Suprapubic skin (tissue), 4 donors: ENCODE measurements at regions not wholly inside any gene's neighbourhood (a gene's known extent, or its start where the extent isn't known, plus 50 kb on each side); places are given as distances from the start of the nearest gene placed in this dataset.

Experiments used
- DNase-seq, 2 donors: peaks; one replicate each; pipeline ENCODE4 v3.0.0-alpha.2; 2019; ENCODE audit warnings: low spot score in 2 of 2
- H3K27ac ChIP-seq: fragments of 200-600 bp; sonication (generic); one replicate; pipeline ENCODE4 v1.5.1; 2019
- H3K27me3 ChIP-seq: fragments of 200-600 bp; sonication (generic); one replicate; pipeline ENCODE4 v1.5.1; 2019
- H3K36me3 ChIP-seq: fragments of 200-600 bp; sonication (generic); one replicate; pipeline ENCODE4 v1.5.1; 2019
- H3K4me1 ChIP-seq: fragments of 200-600 bp; sonication (generic); one replicate; pipeline ENCODE4 v1.5.1; 2019
- H3K4me3 ChIP-seq: fragments of 200-600 bp; sonication (generic); one replicate; pipeline ENCODE4 v1.5.1; 2019; ENCODE audit warnings: mild to moderate bottlenecking
- H3K9me3 ChIP-seq: fragments of 200-600 bp; sonication (generic); one replicate; pipeline ENCODE4 v1.5.1; 2019
- CTCF ChIP-seq, 2 donors: fragments of 200-600 bp in 1 of 2; fragments of 450-650 bp in 1 of 2; sonication (generic) in 1 of 2; IDR thresholded peaks; one replicate each; pipeline ENCODE4 v1.5.1; 2016 to 2019; ENCODE audit warnings: antibody characterized with exemption in 2 of 2, mild to moderate bottlenecking in 1 of 2, moderate library complexity in 1 of 2
- EP300 ChIP-seq: sonication (generic); formaldehyde crosslinking; IDR thresholded peaks from one replicate; pipeline ENCODE4 v1.6.1; 2017; ENCODE audit warnings: antibody characterized with exemption
- POLR2A ChIP-seq, 2 donors: fragments of 450-650 bp; IDR thresholded peaks; one replicate each; pipeline ENCODE4 v1.6.1; 2017; ENCODE audit warnings: antibody characterized with exemption in 2 of 2, mild to moderate bottlenecking in 2 of 2, moderate library complexity in 2 of 2
- POLR2AphosphoS5 ChIP-seq, 3 donors: sonication (generic); formaldehyde crosslinking; IDR thresholded peaks; one replicate each; pipeline ENCODE4 v1.6.1; 2017; ENCODE audit warnings: antibody characterized with exemption in 3 of 3
- WGBS: methylation state at CpG from one replicate; pipeline ENCODE4 v1.1.5; 2018; 5-methylcytosine and 5-hydroxymethylcytosine counted together

- Histone ChIP-seq H3K36me3 (no peaks in the 10 kb centered on the region), H3K27me3 (no peaks in the 10 kb centered on the region), H3K9me3 (peaks cover 15% of the 10 kb centered on the region), H3K4me1 (no peaks in the 10 kb centered on the region), H3K27ac (no peak overlapping the region), H3K4me3 (no peak overlapping the region)
- TF ChIP-seq POLR2A (IDR thresholded peaks at IDR 0.05) (no peak), CTCF (IDR thresholded peaks at IDR 0.05) (no peak), EP300 (no peak), POLR2AphosphoS5 (IDR thresholded peaks at IDR 0.05) (no peak)
- DNase-seq: no peak
- 74% methylated on average over 2 of the region's 2 CpGs for WGBS
Measured at GRCh38 chr19:57050863-57051262, 68.9 kb upstream of the USP29 start.

- no peak overlapping the region for H3K27ac ChIP-seq
- no peak for DNase-seq
- no peak overlapping the region for H3K4me3 ChIP-seq
- TF ChIP-seq POLR2A (IDR thresholded peaks at IDR 0.05) (no peak), CTCF (IDR thresholded peaks at IDR 0.05) (no peak), POLR2AphosphoS5 (IDR thresholded peaks at IDR 0.05) (no peak), EP300 (no peak)
- peaks cover 15% of the 10 kb centered on the region for H3K9me3 ChIP-seq
- no peaks in the 10 kb centered on the region for H3K36me3 ChIP-seq
- no peaks in the 10 kb centered on the region for H3K4me1 ChIP-seq
- no peaks in the 10 kb centered on the region for H3K27me3 ChIP-seq
- WGBS: 33% methylated on average over 3 of the region's 3 CpGs
Measured at GRCh38 chr19:57052081-57052480, 67.7 kb upstream of the USP29 start.

- no peak overlapping the region for H3K27ac ChIP-seq
- H3K9me3 ChIP-seq: peaks cover 13% of the 10 kb centered on the region
- TF ChIP-seq POLR2A (IDR thresholded peaks at IDR 0.05) (no peak), CTCF (IDR thresholded peaks at IDR 0.05) (no peak), EP300 (no peak), POLR2AphosphoS5 (IDR thresholded peaks at IDR 0.05) (no peak)
- H3K4me1 ChIP-seq: no peaks in the 10 kb centered on the region
- H3K36me3 ChIP-seq: no peaks in the 10 kb centered on the region
- no peak overlapping the region for H3K4me3 ChIP-seq
- H3K27me3 ChIP-seq: no peaks in the 10 kb centered on the region
- no peak for DNase-seq
- WGBS: 90% methylated on average over 12 of the region's 12 CpGs
Measured at GRCh38 chr19:57053401-57053800, 66.4 kb upstream of the USP29 start.

- Histone ChIP-seq H3K36me3 (no peaks in the 10 kb centered on the region), H3K27me3 (no peaks in the 10 kb centered on the region), H3K4me1 (no peaks in the 10 kb centered on the region), H3K9me3 (peaks cover 10% of the 10 kb centered on the region), H3K4me3 (no peak overlapping the region), H3K27ac (no peak overlapping the region)
- TF ChIP-seq CTCF (IDR thresholded peaks at IDR 0.05) (no peak), POLR2AphosphoS5 (IDR thresholded peaks at IDR 0.05) (no peak), EP300 (no peak), POLR2A (IDR thresholded peaks at IDR 0.05) (no peak)
- WGBS: 93% methylated on average over 5 of the region's 5 CpGs
- DNase-seq: no peak
Measured at GRCh38 chr19:57055956-57056355, 63.8 kb upstream of the USP29 start.

- Histone ChIP-seq H3K27me3 (no peaks in the 10 kb centered on the region), H3K4me3 (no peak overlapping the region), H3K9me3 (peaks cover 16% of the 10 kb centered on the region), H3K36me3 (no peaks in the 10 kb centered on the region), H3K4me1 (no peaks in the 10 kb centered on the region), H3K27ac (no peak overlapping the region)
- no peak for DNase-seq
- TF ChIP-seq POLR2A (IDR thresholded peaks at IDR 0.05): no peak
- TF ChIP-seq EP300: no peak
- no peak for TF ChIP-seq CTCF (IDR thresholded peaks at IDR 0.05)
- no peak for TF ChIP-seq POLR2AphosphoS5 (IDR thresholded peaks at IDR 0.05)
- 29% methylated on average over 15 of the region's 16 CpGs for WGBS
Measured at GRCh38 chr19:57057036-57057686, 62.6 kb upstream of the USP29 start.
